Fibroblast of villous mesenchyme (primary cell): ENCODE measurements at regions not wholly inside any gene's neighbourhood (a gene's known extent, or its start where the extent isn't known, plus 50 kb on each side); places are given as distances from the start of the nearest gene placed in this dataset.

Experiments
- DNase-seq: peaks from one replicate; pipeline ENCODE4 v3.0.0-alpha.2; 2010; ENCODE audit warnings: low read depth
- H3K4me3 ChIP-seq: 2 replicates; pipeline ENCODE4 v1.5.1; 2011; ENCODE audit warnings: low read depth, mild to moderate bottlenecking, low read length
- CTCF ChIP-seq: IDR thresholded peaks from 2 replicates; pipeline ENCODE4 v1.5.1; 2012; ENCODE audit warnings: low read depth, mild to moderate bottlenecking, low read length; ENCODE audit not compliant: insufficient read depth

- TF ChIP-seq CTCF = no peak
- DNase-seq = no peak
- H3K4me3 ChIP-seq = no peak overlapping the region
These were observed 384.0 kb upstream of the ADARB2 start for GRCh38 chr10:2121315-2121714.

- no peak overlapping the region for H3K4me3 ChIP-seq
- TF ChIP-seq CTCF = no peak
- DNase-seq = no peak
These were observed 383.4 kb upstream of the ADARB2 start for GRCh38 chr10:2120746-2121145.

- no peak for DNase-seq
- no peak for TF ChIP-seq CTCF
- no peak overlapping the region for H3K4me3 ChIP-seq
These were observed 382.0 kb upstream of the ADARB2 start for GRCh38 chr10:2119316-2119715.

GRCh38 chr10:2118201-2118600 lies 380.9 kb upstream of the ADARB2 start:
- H3K4me3 ChIP-seq = no peak overlapping the region
- no peak for DNase-seq
- TF ChIP-seq CTCF = no peak

- TF ChIP-seq CTCF = no peak
- H3K4me3 ChIP-seq = no peak overlapping the region
- DNase-seq = no peak
These were observed 380.3 kb upstream of the ADARB2 start for GRCh38 chr10:2117641-2118040.

- no peak overlapping the region for H3K4me3 ChIP-seq
- TF ChIP-seq CTCF = no peak
- DNase-seq = no peak
These were observed 374.6 kb upstream of the ADARB2 start for GRCh38 chr10:2111965-2112364.

GRCh38 chr10:2108496-2108895 lies 371.2 kb upstream of the ADARB2 start:
- no peak for TF ChIP-seq CTCF
- DNase-seq = no peak

More at GRCh38 chr10:2108496-2108895, 371.2 kb upstream of the ADARB2 start:
- no peak overlapping the region for H3K4me3 ChIP-seq
